ENCODE measurements at regions not wholly inside any gene's neighbourhood (a gene's known extent, or its start where the extent isn't known, plus 50 kb on each side); places are given as distances from the start of the nearest gene placed in this dataset.

- Histone ChIP-seq H3K27me3 (ENCODE audit: control insufficient read depth, insufficient read depth, low read length) (peaks cover 15% of the 10 kb centered on the region), H3K36me3 (ENCODE audit: control insufficient read depth, insufficient read depth, low read length) (no peaks in the 10 kb centered on the region), H3K4me1 (ENCODE audit: control insufficient read depth, insufficient read depth, low read length) (peaks cover 3% of the 10 kb centered on the region), H3K27ac (ENCODE audit: low read length) (no peak overlapping the region), H3K9me3 (ENCODE audit: control insufficient read depth, low read depth, low read length) (no peaks in the 10 kb centered on the region), H3K4me3 (ENCODE audit: low read length) (no peak overlapping the region)
- no CpG with 5 or more reads among the region's 2 CpGs for WGBS (ENCODE audit: insufficient coverage, low lambda C conversion rate)
- no peak for DNase-seq
Measured at GRCh38 chr7:155217634-155218033, 80.0 kb upstream of the INSIG1 start.

GRCh38 chr7:155218276-155219153 is 79.2 kb upstream of the INSIG1 start:
- DNase-seq: no peak
- H3K4me3 ChIP-seq (ENCODE audit: low read length): no peak overlapping the region
- no CpG with 5 or more reads among the region's 20 CpGs for WGBS (ENCODE audit: insufficient coverage, low lambda C conversion rate)
- peaks cover 15% of the 10 kb centered on the region for H3K27me3 ChIP-seq (ENCODE audit: control insufficient read depth, insufficient read depth, low read length)
- no peaks in the 10 kb centered on the region for H3K9me3 ChIP-seq (ENCODE audit: control insufficient read depth, low read depth, low read length)
- peaks cover 3% of the 10 kb centered on the region for H3K4me1 ChIP-seq (ENCODE audit: control insufficient read depth, insufficient read depth, low read length)
- H3K27ac ChIP-seq (ENCODE audit: low read length): no peak overlapping the region
- no peaks in the 10 kb centered on the region for H3K36me3 ChIP-seq (ENCODE audit: control insufficient read depth, insufficient read depth, low read length)

- no peaks in the 10 kb centered on the region for H3K9me3 ChIP-seq (ENCODE audit: control insufficient read depth, low read depth, low read length)
- H3K36me3 ChIP-seq (ENCODE audit: control insufficient read depth, insufficient read depth, low read length): no peaks in the 10 kb centered on the region
- H3K27me3 ChIP-seq (ENCODE audit: control insufficient read depth, insufficient read depth, low read length): peaks cover 15% of the 10 kb centered on the region
- H3K27ac ChIP-seq (ENCODE audit: low read length): no peak overlapping the region
- WGBS (ENCODE audit: insufficient coverage, low lambda C conversion rate): 92% methylated on average over 4 of the region's 15 CpGs
- H3K4me3 ChIP-seq (ENCODE audit: low read length): no peak overlapping the region
- DNase-seq: no peak
- peaks cover under 1% of the 10 kb centered on the region for H3K4me1 ChIP-seq (ENCODE audit: control insufficient read depth, insufficient read depth, low read length)
Measured at GRCh38 chr7:155219154-155219531, 78.5 kb upstream of the INSIG1 start.

- Histone ChIP-seq H3K27me3 (ENCODE audit: control insufficient read depth, insufficient read depth, low read length) (peaks cover 9% of the 10 kb centered on the region), H3K36me3 (ENCODE audit: control insufficient read depth, insufficient read depth, low read length) (no peaks in the 10 kb centered on the region), H3K27ac (ENCODE audit: low read length) (no peak overlapping the region), H3K9me3 (ENCODE audit: control insufficient read depth, low read depth, low read length) (no peaks in the 10 kb centered on the region), H3K4me1 (ENCODE audit: control insufficient read depth, insufficient read depth, low read length) (peaks cover 8% of the 10 kb centered on the region), H3K4me3 (ENCODE audit: low read length) (no peak overlapping the region)
- DNase-seq: no peak
- WGBS (ENCODE audit: insufficient coverage, low lambda C conversion rate): 80% methylated on average over 1 of the region's 18 CpGs
Measured at GRCh38 chr7:155219947-155220769, 77.5 kb upstream of the INSIG1 start.

- Histone ChIP-seq H3K36me3 (ENCODE audit: control insufficient read depth, insufficient read depth, low read length) (no peaks in the 10 kb centered on the region), H3K27me3 (ENCODE audit: control insufficient read depth, insufficient read depth, low read length) (peaks cover 8% of the 10 kb centered on the region), H3K4me1 (ENCODE audit: control insufficient read depth, insufficient read depth, low read length) (peaks cover 9% of the 10 kb centered on the region), H3K27ac (ENCODE audit: low read length) (no peak overlapping the region), H3K4me3 (ENCODE audit: low read length) (no peak overlapping the region), H3K9me3 (ENCODE audit: control insufficient read depth, low read depth, low read length) (no peaks in the 10 kb centered on the region)
- WGBS (ENCODE audit: insufficient coverage, low lambda C conversion rate): no CpG with 5 or more reads among the region's 5 CpGs
- no peak for DNase-seq
Measured at GRCh38 chr7:155220903-155221302, 76.8 kb upstream of the INSIG1 start.

- Histone ChIP-seq H3K36me3 (ENCODE audit: control insufficient read depth, insufficient read depth, low read length) (no peaks in the 10 kb centered on the region), H3K27me3 (ENCODE audit: control insufficient read depth, insufficient read depth, low read length) (peaks cover 5% of the 10 kb centered on the region), H3K4me1 (ENCODE audit: control insufficient read depth, insufficient read depth, low read length) (peaks cover 9% of the 10 kb centered on the region), H3K4me3 (ENCODE audit: low read length) (no peak overlapping the region), H3K9me3 (ENCODE audit: control insufficient read depth, low read depth, low read length) (no peaks in the 10 kb centered on the region), H3K27ac (ENCODE audit: low read length) (no peak overlapping the region)
- no peak for DNase-seq
- WGBS (ENCODE audit: insufficient coverage, low lambda C conversion rate): 100% methylated on average over 1 of the region's 4 CpGs
Measured at GRCh38 chr7:155221547-155221946, 76.1 kb upstream of the INSIG1 start.

GRCh38 chr7:155222061-155222460 is 75.6 kb upstream of the INSIG1 start:
- Histone ChIP-seq H3K4me3 (ENCODE audit: low read length) (no peak overlapping the region), H3K27ac (ENCODE audit: low read length) (no peak overlapping the region), H3K4me1 (ENCODE audit: control insufficient read depth, insufficient read depth, low read length) (peaks cover 9% of the 10 kb centered on the region), H3K27me3 (ENCODE audit: control insufficient read depth, insufficient read depth, low read length) (peaks cover 5% of the 10 kb centered on the region), H3K36me3 (ENCODE audit: control insufficient read depth, insufficient read depth, low read length) (no peaks in the 10 kb centered on the region), H3K9me3 (ENCODE audit: control insufficient read depth, low read depth, low read length) (no peaks in the 10 kb centered on the region)
- no CpG with 5 or more reads among the region's 2 CpGs for WGBS (ENCODE audit: insufficient coverage, low lambda C conversion rate)
- DNase-seq: no peak

- Histone ChIP-seq H3K36me3 (ENCODE audit: control insufficient read depth, insufficient read depth, low read length) (no peaks in the 10 kb centered on the region), H3K27me3 (ENCODE audit: control insufficient read depth, insufficient read depth, low read length) (peaks cover 5% of the 10 kb centered on the region), H3K9me3 (ENCODE audit: control insufficient read depth, low read depth, low read length) (no peaks in the 10 kb centered on the region), H3K4me3 (ENCODE audit: low read length) (no peak overlapping the region), H3K27ac (ENCODE audit: low read length) (no peak overlapping the region), H3K4me1 (ENCODE audit: control insufficient read depth, insufficient read depth, low read length) (peaks cover 9% of the 10 kb centered on the region)
- DNase-seq: no peak
- no CpG with 5 or more reads among the region's 5 CpGs for WGBS (ENCODE audit: insufficient coverage, low lambda C conversion rate)
Measured at GRCh38 chr7:155222573-155222972, 75.1 kb upstream of the INSIG1 start.

- Histone ChIP-seq H3K27me3 (ENCODE audit: control insufficient read depth, insufficient read depth, low read length) (peaks cover 5% of the 10 kb centered on the region), H3K4me1 (ENCODE audit: control insufficient read depth, insufficient read depth, low read length) (peaks cover 9% of the 10 kb centered on the region), H3K27ac (ENCODE audit: low read length) (no peak overlapping the region), H3K4me3 (ENCODE audit: low read length) (no peak overlapping the region), H3K9me3 (ENCODE audit: control insufficient read depth, low read depth, low read length) (no peaks in the 10 kb centered on the region), H3K36me3 (ENCODE audit: control insufficient read depth, insufficient read depth, low read length) (no peaks in the 10 kb centered on the region)
- WGBS (ENCODE audit: insufficient coverage, low lambda C conversion rate): 80% methylated on average over 1 of the region's 12 CpGs
- DNase-seq: no peak
Measured at GRCh38 chr7:155223021-155223420, 74.7 kb upstream of the INSIG1 start.

GRCh38 chr7:155223503-155223902 is 74.2 kb upstream of the INSIG1 start:
- Histone ChIP-seq H3K27ac (ENCODE audit: low read length) (no peak overlapping the region), H3K4me3 (ENCODE audit: low read length) (no peak overlapping the region), H3K4me1 (ENCODE audit: control insufficient read depth, insufficient read depth, low read length) (peaks cover 9% of the 10 kb centered on the region), H3K27me3 (ENCODE audit: control insufficient read depth, insufficient read depth, low read length) (peaks cover under 1% of the 10 kb centered on the region), H3K9me3 (ENCODE audit: control insufficient read depth, low read depth, low read length) (no peaks in the 10 kb centered on the region), H3K36me3 (ENCODE audit: control insufficient read depth, insufficient read depth, low read length) (no peaks in the 10 kb centered on the region)
- WGBS (ENCODE audit: insufficient coverage, low lambda C conversion rate): 60% methylated on average over 1 of the region's 3 CpGs
- no peak for DNase-seq
